Neural cell (in vitro differentiated cells): ENCODE measurements at regions not wholly inside any gene's neighbourhood (a gene's known extent, or its start where the extent isn't known, plus 50 kb on each side); places are given as distances from the start of the nearest gene placed in this dataset.

Experiments
- H2AFZ ChIP-seq: fragments of 200-600, 300-800 bp; sonication (generic), shearing (Covaris generic); 2 replicates; pipeline ENCODE4 v1.6.0; 2014; ENCODE audit warnings: low read depth, mild to moderate bottlenecking, antibody characterized with exemption, low read length, moderate library complexity
- H3F3A ChIP-seq: fragments of 200-600 bp; shearing (Covaris generic); 2 replicates; pipeline ENCODE4 v1.6.1; 2016; ENCODE audit warnings: mild to moderate bottlenecking, moderate library complexity, mixed read lengths, antibody characterized with exemption, low read length; ENCODE audit not compliant: insufficient read depth, poor library complexity, severe bottlenecking
- H3K27ac ChIP-seq: fragments of 200-600, 300-800 bp; sonication (generic), shearing (Covaris generic); 2 replicates; pipeline ENCODE4 v1.5.1; 2014; ENCODE audit warnings: mild to moderate bottlenecking, low read length, moderate library complexity
- H3K27me3 ChIP-seq: fragments of 300-800, 200-600 bp; sonication (generic), shearing (Covaris generic); 2 replicates; pipeline ENCODE4 v1.6.0; 2014; ENCODE audit warnings: mild to moderate bottlenecking, low read depth, low read length, moderate library complexity; ENCODE audit not compliant: insufficient read depth
- H3K36me3 ChIP-seq: fragments of 300-800, 200-600 bp; sonication (generic), shearing (Covaris generic); 2 replicates; pipeline ENCODE4 v1.5.1; 2014; ENCODE audit warnings: mild to moderate bottlenecking, antibody characterized with exemption, low read length, moderate library complexity; ENCODE audit not compliant: insufficient read depth
- H3K4me2 ChIP-seq: fragments of 300-800, 200-600 bp; sonication (generic), shearing (Covaris generic); 2 replicates; pipeline ENCODE4 v1.6.0; 2014; ENCODE audit warnings: mild to moderate bottlenecking, low read length
- H3K4me3 ChIP-seq: fragments of 300-800, 200-600 bp; sonication (generic), shearing (Covaris generic); 2 replicates; pipeline ENCODE4 v1.5.1; 2014; ENCODE audit warnings: mild to moderate bottlenecking, low read length, moderate library complexity
- H3K79me2 ChIP-seq: fragments of 200-600 bp; shearing (Covaris generic); replicated peaks from 2 replicates; pipeline ENCODE4 v1.6.0; 2014; ENCODE audit warnings: mild to moderate bottlenecking, low read length, moderate library complexity; ENCODE audit not compliant: insufficient read depth
- H3K9ac ChIP-seq: fragments of 300-800, 200-600 bp; sonication (generic), shearing (Covaris generic); 2 replicates; pipeline ENCODE4 v1.6.1; 2016; ENCODE audit warnings: mild to moderate bottlenecking, low read length, mixed read lengths
- H3K9me2 ChIP-seq: fragments of 200-600 bp; shearing (Covaris generic); 2 replicates; pipeline ENCODE4 v1.6.1; 2016; ENCODE audit warnings: mild to moderate bottlenecking, low read length, mixed read lengths; ENCODE audit not compliant: insufficient read depth
- H3K9me3 ChIP-seq: fragments of 200-600, 300-800 bp; sonication (generic), shearing (Covaris generic); 2 replicates; pipeline ENCODE4 v1.6.1; 2016; ENCODE audit warnings: mild to moderate bottlenecking, mixed run types, low read length, moderate library complexity, mixed read lengths
- H4K20me1 ChIP-seq: fragments of 200-600 bp; shearing (Covaris generic); 2 replicates; pipeline ENCODE4 v1.6.1; 2016; ENCODE audit warnings: mild to moderate bottlenecking, mixed run types; ENCODE audit not compliant: insufficient read depth
- CTCF ChIP-seq: fragments of 450-650 bp; IDR thresholded peaks from 2 replicates; pipeline ENCODE4 v1.5.1; 2014; ENCODE audit warnings: antibody characterized with exemption, mild to moderate bottlenecking, moderate library complexity; ENCODE audit not compliant: poor library complexity, severe bottlenecking
- EP300 ChIP-seq: fragments of 450-650 bp; conservative IDR thresholded peaks from 2 replicates; pipeline ENCODE4 v1.6.1; 2014; ENCODE audit warnings: antibody characterized with exemption, mild to moderate bottlenecking, moderate library complexity; ENCODE audit not compliant: poor library complexity, severe bottlenecking
- EZH2 ChIP-seq: fragments of 200-600, 300-800 bp; shearing (Covaris generic), sonication (generic); IDR thresholded peaks from 2 replicates; pipeline ENCODE4 v1.6.1; 2014; ENCODE audit warnings: antibody characterized with exemption, low read length, borderline replicate concordance, mild to moderate bottlenecking; ENCODE audit not compliant: insufficient read depth, poor library complexity, severe bottlenecking
- POLR2AphosphoS5 ChIP-seq: IDR thresholded peaks from 2 replicates; pipeline ENCODE4 v1.6.1; 2012
- RAD21 ChIP-seq: fragments of 450-650 bp; conservative IDR thresholded peaks from 2 replicates; pipeline ENCODE4 v1.6.1; 2014; ENCODE audit warnings: antibody characterized with exemption, mild to moderate bottlenecking, moderate library complexity
- SMC3 ChIP-seq: fragments of 450-650 bp; conservative IDR thresholded peaks from 2 replicates; pipeline ENCODE4 v1.6.1; 2014; ENCODE audit warnings: antibody characterized with exemption, mild to moderate bottlenecking, moderate library complexity; ENCODE audit not compliant: poor library complexity
- TAF1 ChIP-seq: IDR thresholded peaks from 2 replicates; pipeline ENCODE4 v1.6.1; 2012; ENCODE audit warnings: low read depth
- TF ChIP-seq, protein P1 (sequence below): IDR thresholded peaks from 2 replicates; pipeline ENCODE4 v1.6.1; 2012; ENCODE audit warnings: borderline replicate concordance

- Histone ChIP-seq H3F3A (no peaks in the 10 kb centered on the region), H4K20me1 (no peaks in the 10 kb centered on the region), H3K36me3 (no peaks in the 10 kb centered on the region), H3K27me3 (no peaks in the 10 kb centered on the region), H3K9ac (no peak overlapping the region), H2AFZ (no peak overlapping the region), H3K9me2 (no peaks in the 10 kb centered on the region), H3K4me3 (no peak overlapping the region), H3K4me2 (no peak overlapping the region), H3K9me3 (no peaks in the 10 kb centered on the region), H3K79me2 (no peaks in the 10 kb centered on the region), H3K27ac (no peak overlapping the region)
- no peak for TF ChIP-seq SMC3
- TF ChIP-seq POLR2AphosphoS5, result no peak
- TF ChIP-seq RAD21, result no peak
- no peak for TF ChIP-seq EP300
- TF ChIP-seq TAF1, result no peak
- TF ChIP-seq, protein P1, sequence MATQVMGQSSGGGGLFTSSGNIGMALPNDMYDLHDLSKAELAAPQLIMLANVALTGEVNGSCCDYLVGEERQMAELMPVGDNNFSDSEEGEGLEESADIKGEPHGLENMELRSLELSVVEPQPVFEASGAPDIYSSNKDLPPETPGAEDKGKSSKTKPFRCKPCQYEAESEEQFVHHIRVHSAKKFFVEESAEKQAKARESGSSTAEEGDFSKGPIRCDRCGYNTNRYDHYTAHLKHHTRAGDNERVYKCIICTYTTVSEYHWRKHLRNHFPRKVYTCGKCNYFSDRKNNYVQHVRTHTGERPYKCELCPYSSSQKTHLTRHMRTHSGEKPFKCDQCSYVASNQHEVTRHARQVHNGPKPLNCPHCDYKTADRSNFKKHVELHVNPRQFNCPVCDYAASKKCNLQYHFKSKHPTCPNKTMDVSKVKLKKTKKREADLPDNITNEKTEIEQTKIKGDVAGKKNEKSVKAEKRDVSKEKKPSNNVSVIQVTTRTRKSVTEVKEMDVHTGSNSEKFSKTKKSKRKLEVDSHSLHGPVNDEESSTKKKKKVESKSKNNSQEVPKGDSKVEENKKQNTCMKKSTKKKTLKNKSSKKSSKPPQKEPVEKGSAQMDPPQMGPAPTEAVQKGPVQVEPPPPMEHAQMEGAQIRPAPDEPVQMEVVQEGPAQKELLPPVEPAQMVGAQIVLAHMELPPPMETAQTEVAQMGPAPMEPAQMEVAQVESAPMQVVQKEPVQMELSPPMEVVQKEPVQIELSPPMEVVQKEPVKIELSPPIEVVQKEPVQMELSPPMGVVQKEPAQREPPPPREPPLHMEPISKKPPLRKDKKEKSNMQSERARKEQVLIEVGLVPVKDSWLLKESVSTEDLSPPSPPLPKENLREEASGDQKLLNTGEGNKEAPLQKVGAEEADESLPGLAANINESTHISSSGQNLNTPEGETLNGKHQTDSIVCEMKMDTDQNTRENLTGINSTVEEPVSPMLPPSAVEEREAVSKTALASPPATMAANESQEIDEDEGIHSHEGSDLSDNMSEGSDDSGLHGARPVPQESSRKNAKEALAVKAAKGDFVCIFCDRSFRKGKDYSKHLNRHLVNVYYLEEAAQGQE, result no peak
- no peak for TF ChIP-seq CTCF
- TF ChIP-seq EZH2, result no peak
Measured at GRCh38 chr5:20554001-20554400, 566.0 kb upstream of the CDH18 start.

DNA sequence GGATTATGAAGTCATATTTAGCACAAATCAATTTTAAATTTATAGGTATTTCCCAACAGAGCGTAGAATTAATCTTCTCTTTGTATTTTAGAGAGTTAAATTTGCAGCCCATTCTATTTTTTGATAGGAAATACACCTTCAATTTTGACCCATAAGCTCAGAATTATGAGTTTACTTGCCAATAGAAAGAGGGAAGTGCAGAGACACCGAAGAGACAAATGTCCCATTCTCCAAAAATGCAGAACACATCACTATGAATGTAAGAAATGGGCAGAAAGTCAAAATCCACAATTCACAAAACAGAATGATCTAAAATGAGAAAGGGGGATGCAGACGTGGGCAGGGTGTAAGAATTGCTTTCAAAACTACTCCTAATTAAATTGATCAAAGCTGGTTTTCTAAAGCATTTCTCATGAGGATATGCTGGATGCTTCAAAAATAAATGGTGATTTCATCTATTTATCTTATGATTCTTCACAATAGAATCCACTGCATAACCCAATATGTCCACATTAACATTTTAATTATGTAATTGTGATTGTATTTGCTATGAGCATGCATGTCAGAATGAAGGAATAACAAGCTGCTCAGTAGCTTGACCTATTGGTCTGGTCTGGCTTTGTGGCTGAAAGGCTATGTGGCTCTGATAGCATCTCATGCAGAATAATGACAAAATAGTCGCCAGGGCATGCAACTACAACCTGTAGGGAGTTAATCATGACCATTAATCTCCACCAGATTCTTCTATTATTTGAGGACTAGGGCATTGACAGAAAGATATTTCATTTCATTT lies 550.1 kb upstream of the CDH18 start:
- Histone ChIP-seq H3K36me3 (no peaks in the 10 kb centered on the region), H4K20me1 (no peaks in the 10 kb centered on the region), H3K4me2 (no peak overlapping the region), H3K27me3 (no peaks in the 10 kb centered on the region), H3F3A (no peaks in the 10 kb centered on the region), H2AFZ (no peak overlapping the region), H3K79me2 (no peaks in the 10 kb centered on the region), H3K9me3 (no peaks in the 10 kb centered on the region), H3K4me3 (no peak overlapping the region), H3K9ac (no peak overlapping the region), H3K27ac (no peak overlapping the region), H3K9me2 (no peaks in the 10 kb centered on the region)
- no peak for TF ChIP-seq CTCF
